ENCODE measurements at regions not wholly inside any gene's neighbourhood (a gene's known extent, or its start where the extent isn't known, plus 50 kb on each side); places are given as distances from the start of the nearest gene placed in this dataset.

DNA sequence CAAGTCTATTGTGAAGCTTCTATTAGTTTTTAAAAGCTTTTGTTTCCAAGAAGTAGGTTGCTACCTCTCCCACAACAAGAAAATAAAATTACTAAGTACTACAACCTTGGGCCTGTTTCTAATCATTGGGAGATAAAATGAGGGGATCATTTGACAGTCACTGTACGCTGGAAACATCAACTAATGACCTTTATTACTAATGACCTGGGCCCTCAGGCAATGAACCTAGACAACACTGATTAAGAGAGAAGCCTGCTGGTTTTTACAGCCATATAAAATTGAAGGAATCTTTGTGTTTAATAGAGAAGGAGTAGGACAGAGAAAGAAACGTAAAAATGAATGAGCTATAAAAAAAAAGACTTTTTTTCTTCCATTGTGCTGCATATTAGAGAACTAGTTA is 1000.9 kb downstream of the STPG2 start:
- Histone ChIP-seq H3K9ac (replicated peaks; ENCODE audit: extremely low read depth, insufficient read depth, low read length) (no peak overlapping the region), H3K27ac (ENCODE audit: insufficient read depth, low read depth, low read length) (no peak overlapping the region), H3K4me3 (replicated peaks in 1 of 3; ENCODE audit: insufficient read depth in 1 of 3, low read depth in 1 of 3, low read length in 3 of 3) (no peak overlapping the region), H4K20me1 (replicated peaks; ENCODE audit: control insufficient read depth, extremely low read depth, insufficient read depth, low read length) (no peaks in the 10 kb centered on the region), H3K27me3 (ENCODE audit: control insufficient read depth in 2 of 2, insufficient read depth in 2 of 2, low read length in 2 of 2) (no peaks in the 10 kb centered on the region), H2AFZ (ENCODE audit: low read depth, low read length) (no peak overlapping the region), H3K79me2 (ENCODE audit: control insufficient read depth, insufficient read depth, low read length) (no peaks in the 10 kb centered on the region), H3K4me1 (ENCODE audit: control insufficient read depth, extremely low read depth, insufficient read depth, low read length) (no peaks in the 10 kb centered on the region), H3K4me2 (ENCODE audit: insufficient read depth, low read length) (no peak overlapping the region), H3K9me1 (replicated peaks; ENCODE audit: control insufficient read depth, extremely low read depth, insufficient read depth, low read length) (no peaks in the 10 kb centered on the region), H3K9me3 (replicated peaks; ENCODE audit: control insufficient read depth, insufficient read depth, low read length) (no peaks in the 10 kb centered on the region), H3K36me3 (ENCODE audit: control insufficient read depth in 2 of 2, extremely low read depth in 1 of 2, insufficient read depth in 2 of 2, low read length in 2 of 2) (no peaks in the 10 kb centered on the region)
- DNase-seq (ENCODE audit: low read depth, low spot score) (no peak), FAIRE-seq (no peak)
- BruUV-seq (replicated peaks) = no TSS peak
- TF ChIP-seq MYC (IDR thresholded peaks at IDR 0.05; ENCODE audit: low read depth, low read length) = no peak
- TF ChIP-seq JUN (IDR thresholded peaks at IDR 0.05; ENCODE audit: borderline replicate concordance, insufficient read depth, insufficient read length, low read depth) = no peak
- TF ChIP-seq FOS (IDR thresholded peaks at IDR 0.05; ENCODE audit: borderline replicate concordance, insufficient read depth, low read length) = no peak
- TF ChIP-seq GATA2 (IDR thresholded peaks at IDR 0.05; ENCODE audit: insufficient read depth, insufficient read length, low read depth, low read length) = no peak
- TF ChIP-seq POLR2A (IDR thresholded peaks at IDR 0.05; ENCODE audit: low read depth, low read length) = no peak
- no peak for TF ChIP-seq POLR2AphosphoS5 (IDR thresholded peaks at IDR 0.05; ENCODE audit: insufficient read depth, low read depth, low read length)
- TF ChIP-seq EZH2 (IDR thresholded peaks at IDR 0.05; ENCODE audit: borderline replicate concordance, low read depth, low read length, severe bottlenecking) = no peak
- TF ChIP-seq, protein P1, sequence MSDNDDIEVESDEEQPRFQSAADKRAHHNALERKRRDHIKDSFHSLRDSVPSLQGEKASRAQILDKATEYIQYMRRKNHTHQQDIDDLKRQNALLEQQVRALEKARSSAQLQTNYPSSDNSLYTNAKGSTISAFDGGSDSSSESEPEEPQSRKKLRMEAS (IDR thresholded peaks at IDR 0.05; ENCODE audit: insufficient read depth, insufficient read length) = no peak
- TF ChIP-seq, protein P2, sequence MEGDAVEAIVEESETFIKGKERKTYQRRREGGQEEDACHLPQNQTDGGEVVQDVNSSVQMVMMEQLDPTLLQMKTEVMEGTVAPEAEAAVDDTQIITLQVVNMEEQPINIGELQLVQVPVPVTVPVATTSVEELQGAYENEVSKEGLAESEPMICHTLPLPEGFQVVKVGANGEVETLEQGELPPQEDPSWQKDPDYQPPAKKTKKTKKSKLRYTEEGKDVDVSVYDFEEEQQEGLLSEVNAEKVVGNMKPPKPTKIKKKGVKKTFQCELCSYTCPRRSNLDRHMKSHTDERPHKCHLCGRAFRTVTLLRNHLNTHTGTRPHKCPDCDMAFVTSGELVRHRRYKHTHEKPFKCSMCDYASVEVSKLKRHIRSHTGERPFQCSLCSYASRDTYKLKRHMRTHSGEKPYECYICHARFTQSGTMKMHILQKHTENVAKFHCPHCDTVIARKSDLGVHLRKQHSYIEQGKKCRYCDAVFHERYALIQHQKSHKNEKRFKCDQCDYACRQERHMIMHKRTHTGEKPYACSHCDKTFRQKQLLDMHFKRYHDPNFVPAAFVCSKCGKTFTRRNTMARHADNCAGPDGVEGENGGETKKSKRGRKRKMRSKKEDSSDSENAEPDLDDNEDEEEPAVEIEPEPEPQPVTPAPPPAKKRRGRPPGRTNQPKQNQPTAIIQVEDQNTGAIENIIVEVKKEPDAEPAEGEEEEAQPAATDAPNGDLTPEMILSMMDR (IDR thresholded peaks at IDR 0.05; ENCODE audit: extremely low read depth in 1 of 2, insufficient read depth in 1 of 2, low read depth in 1 of 2, low read length in 2 of 2) = no peak
- intact Hi-C loops (cut with micrococcal nuclease) = no loop called here
- dilution Hi-C loops (cut with MboI; ENCODE audit: extremely low pct_ligation_motif_present, low sequenced_read_pairs) = no loop called here
- ChIA-PET POLR2A (no interaction called here), CTCF (interaction anchor here (1.0 kb wide), 1 partner anchor 11 kb away, joined by 5 read pairs; no protein-coding TSS in a partner anchor)
